ENCODE measurements at regions not wholly inside any gene's neighbourhood (a gene's known extent, or its start where the extent isn't known, plus 50 kb on each side); places are given as distances from the start of the nearest gene placed in this dataset.

DNA sequence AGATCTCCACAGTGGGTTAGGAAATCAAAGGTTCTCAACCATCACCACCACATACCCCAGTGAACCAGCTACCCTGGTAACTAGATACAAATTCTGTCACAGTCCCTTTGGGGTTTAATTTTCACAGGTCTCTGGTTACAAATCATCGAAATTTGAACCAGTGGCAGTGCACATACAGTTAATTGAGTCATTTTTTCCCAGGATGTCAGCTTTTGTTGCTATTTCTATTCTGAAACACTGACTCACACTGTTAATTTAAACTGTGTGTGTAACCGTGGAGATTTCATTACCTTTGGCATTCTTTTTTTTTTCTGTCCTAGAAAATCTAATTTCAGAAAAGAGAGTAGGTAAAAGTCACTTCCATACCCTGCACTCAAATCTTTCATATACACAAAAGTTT, 511.5 kb downstream of the TOX3 start:
- H3K4me2 ChIP-seq (ENCODE audit: low read length), result no peak overlapping the region
- no peaks in the 10 kb centered on the region for H3K36me3 ChIP-seq (replicated peaks; ENCODE audit: low read depth, low read length)
- H3K4me3 ChIP-seq (ENCODE audit: low read length), result no peak overlapping the region
- no peaks in the 10 kb centered on the region for H4K20me1 ChIP-seq (ENCODE audit: insufficient read depth, low read length)
- H3K4me1 ChIP-seq (ENCODE audit: low read length), result no peaks in the 10 kb centered on the region
- no peaks in the 10 kb centered on the region for H3K27me3 ChIP-seq (ENCODE audit: low read depth, low read length)
- TF ChIP-seq, protein P1, sequence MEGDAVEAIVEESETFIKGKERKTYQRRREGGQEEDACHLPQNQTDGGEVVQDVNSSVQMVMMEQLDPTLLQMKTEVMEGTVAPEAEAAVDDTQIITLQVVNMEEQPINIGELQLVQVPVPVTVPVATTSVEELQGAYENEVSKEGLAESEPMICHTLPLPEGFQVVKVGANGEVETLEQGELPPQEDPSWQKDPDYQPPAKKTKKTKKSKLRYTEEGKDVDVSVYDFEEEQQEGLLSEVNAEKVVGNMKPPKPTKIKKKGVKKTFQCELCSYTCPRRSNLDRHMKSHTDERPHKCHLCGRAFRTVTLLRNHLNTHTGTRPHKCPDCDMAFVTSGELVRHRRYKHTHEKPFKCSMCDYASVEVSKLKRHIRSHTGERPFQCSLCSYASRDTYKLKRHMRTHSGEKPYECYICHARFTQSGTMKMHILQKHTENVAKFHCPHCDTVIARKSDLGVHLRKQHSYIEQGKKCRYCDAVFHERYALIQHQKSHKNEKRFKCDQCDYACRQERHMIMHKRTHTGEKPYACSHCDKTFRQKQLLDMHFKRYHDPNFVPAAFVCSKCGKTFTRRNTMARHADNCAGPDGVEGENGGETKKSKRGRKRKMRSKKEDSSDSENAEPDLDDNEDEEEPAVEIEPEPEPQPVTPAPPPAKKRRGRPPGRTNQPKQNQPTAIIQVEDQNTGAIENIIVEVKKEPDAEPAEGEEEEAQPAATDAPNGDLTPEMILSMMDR (IDR thresholded peaks at IDR 0.05; ENCODE audit: low read depth, low read length), result no peak
- TF ChIP-seq EZH2phosphoT487 (IDR thresholded peaks at IDR 0.05; ENCODE audit: low read depth), result no peak
- no peak overlapping the region for H3K27ac ChIP-seq (ENCODE audit: low read length)
- no peaks in the 10 kb centered on the region for H3K79me2 ChIP-seq (ENCODE audit: low read length)
- H2AFZ ChIP-seq (ENCODE audit: low read depth, low read length), result no peak overlapping the region
- no peaks in the 10 kb centered on the region for H3K9me3 ChIP-seq (ENCODE audit: insufficient read depth, low read length)
- H3K9ac ChIP-seq (ENCODE audit: low read length), result no peak overlapping the region

DNA sequence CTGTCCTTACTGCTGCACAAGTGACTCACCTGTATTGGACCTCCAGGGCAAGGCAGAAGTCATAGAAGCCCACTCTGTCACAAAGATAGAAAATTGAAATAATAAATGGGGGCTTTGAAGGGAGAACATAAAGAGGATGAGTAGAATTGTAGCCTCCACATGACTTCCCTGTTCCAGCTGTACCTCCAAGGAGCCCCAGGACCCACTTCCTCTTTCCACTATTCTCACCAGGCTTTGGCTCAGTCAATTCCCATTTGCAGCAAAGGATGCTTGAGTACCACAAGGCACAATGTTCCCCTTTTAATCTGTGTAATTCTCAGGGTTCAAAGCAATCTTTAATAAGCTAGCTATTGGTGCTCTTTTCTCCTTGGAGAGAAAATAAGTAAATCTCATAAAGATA, 512.1 kb downstream of the TOX3 start:
- no peak for TF ChIP-seq EZH2phosphoT487 (IDR thresholded peaks at IDR 0.05; ENCODE audit: low read depth)
- TF ChIP-seq, protein P1 (IDR thresholded peaks at IDR 0.05; ENCODE audit: low read depth, low read length), result no peak
- Histone ChIP-seq H3K9me3 (ENCODE audit: insufficient read depth, low read length) (no peaks in the 10 kb centered on the region), H3K27me3 (ENCODE audit: low read depth, low read length) (no peaks in the 10 kb centered on the region), H3K4me3 (ENCODE audit: low read length) (no peak overlapping the region), H3K9ac (ENCODE audit: low read length) (no peak overlapping the region), H3K4me1 (ENCODE audit: low read length) (no peaks in the 10 kb centered on the region), H3K4me2 (ENCODE audit: low read length) (no peak overlapping the region), H2AFZ (ENCODE audit: low read depth, low read length) (no peak overlapping the region), H3K36me3 (replicated peaks; ENCODE audit: low read depth, low read length) (no peaks in the 10 kb centered on the region), H4K20me1 (ENCODE audit: insufficient read depth, low read length) (no peaks in the 10 kb centered on the region), H3K79me2 (ENCODE audit: low read length) (no peaks in the 10 kb centered on the region), H3K27ac (ENCODE audit: low read length) (no peak overlapping the region)

DNA sequence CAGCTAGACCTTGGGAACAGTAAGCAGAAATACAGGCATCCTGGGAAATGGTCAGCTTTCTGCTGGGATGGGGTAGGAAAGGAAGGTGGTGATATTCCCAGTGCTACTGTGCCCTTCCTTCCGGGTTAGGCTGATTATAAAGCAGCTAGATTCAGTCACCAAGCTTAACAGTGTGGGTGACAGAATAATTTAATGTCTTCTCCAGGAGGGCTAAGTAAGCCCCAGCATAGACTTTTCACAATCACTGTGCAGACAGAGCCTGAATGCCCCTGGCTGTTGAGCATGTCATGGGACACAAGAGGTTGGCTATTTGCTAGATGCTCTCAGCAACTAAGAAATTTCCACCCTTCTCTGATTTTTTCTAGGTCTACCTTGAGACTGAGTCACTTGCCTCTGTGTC, 513.0 kb downstream of the TOX3 start:
- no peak overlapping the region for H3K4me2 ChIP-seq (ENCODE audit: low read length)
- H3K79me2 ChIP-seq (ENCODE audit: low read length), result no peaks in the 10 kb centered on the region
- no peak overlapping the region for H3K4me3 ChIP-seq (ENCODE audit: low read length)
- H3K27ac ChIP-seq (ENCODE audit: low read length), result no peak overlapping the region
- H4K20me1 ChIP-seq (ENCODE audit: insufficient read depth, low read length), result no peaks in the 10 kb centered on the region
- no peaks in the 10 kb centered on the region for H3K27me3 ChIP-seq (ENCODE audit: low read depth, low read length)
- no peaks in the 10 kb centered on the region for H3K4me1 ChIP-seq (ENCODE audit: low read length)
- no peaks in the 10 kb centered on the region for H3K36me3 ChIP-seq (replicated peaks; ENCODE audit: low read depth, low read length)
- H3K9ac ChIP-seq (ENCODE audit: low read length), result no peak overlapping the region
- no peak overlapping the region for H2AFZ ChIP-seq (ENCODE audit: low read depth, low read length)
- TF ChIP-seq, protein P1 (IDR thresholded peaks at IDR 0.05; ENCODE audit: low read depth, low read length), result no peak
- TF ChIP-seq EZH2phosphoT487 (IDR thresholded peaks at IDR 0.05; ENCODE audit: low read depth), result no peak
- no peaks in the 10 kb centered on the region for H3K9me3 ChIP-seq (ENCODE audit: insufficient read depth, low read length)

DNA sequence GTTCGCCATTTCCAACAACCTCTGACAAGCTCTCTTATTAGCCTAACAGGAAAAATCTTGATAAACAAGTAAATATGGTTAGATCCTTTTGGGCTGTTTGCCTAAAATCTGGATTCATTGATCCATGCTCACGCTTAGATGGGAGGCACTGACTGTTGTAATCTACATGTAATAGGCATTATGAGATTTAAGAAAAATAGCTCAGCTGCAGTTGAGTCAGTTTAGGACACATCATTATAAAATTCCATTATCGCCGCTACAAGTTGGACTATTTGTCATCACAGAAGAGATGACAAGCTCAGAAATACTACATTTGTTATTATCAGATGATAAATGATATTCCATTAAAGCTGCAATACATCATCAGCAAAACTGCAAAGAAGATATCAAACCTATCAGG, 524.0 kb downstream of the TOX3 start:
- H3K4me2 ChIP-seq (ENCODE audit: low read length), result no peak overlapping the region
- TF ChIP-seq, protein P1 (IDR thresholded peaks at IDR 0.05; ENCODE audit: low read depth, low read length), result no peak
- no peak for TF ChIP-seq EZH2phosphoT487 (IDR thresholded peaks at IDR 0.05; ENCODE audit: low read depth)
- no peak overlapping the region for H3K4me3 ChIP-seq (ENCODE audit: low read length)

More for the DNA sequence above, 524.0 kb downstream of the TOX3 start:
- no peak overlapping the region for H3K9ac ChIP-seq (ENCODE audit: low read length)
- H3K9me3 ChIP-seq (ENCODE audit: insufficient read depth, low read length), result no peaks in the 10 kb centered on the region
- H3K79me2 ChIP-seq (ENCODE audit: low read length), result no peaks in the 10 kb centered on the region
- no peak overlapping the region for H3K27ac ChIP-seq (ENCODE audit: low read length)
- H3K4me1 ChIP-seq (ENCODE audit: low read length), result no peaks in the 10 kb centered on the region
- H4K20me1 ChIP-seq (ENCODE audit: insufficient read depth, low read length), result no peaks in the 10 kb centered on the region
- H3K36me3 ChIP-seq (replicated peaks; ENCODE audit: low read depth, low read length), result no peaks in the 10 kb centered on the region
- no peaks in the 10 kb centered on the region for H3K27me3 ChIP-seq (ENCODE audit: low read depth, low read length)
- no peak overlapping the region for H2AFZ ChIP-seq (ENCODE audit: low read depth, low read length)
